ENCODE measurements at regions not wholly inside any gene's neighbourhood (a gene's known extent, or its start where the extent isn't known, plus 50 kb on each side); places are given as distances from the start of the nearest gene placed in this dataset.

DNA sequence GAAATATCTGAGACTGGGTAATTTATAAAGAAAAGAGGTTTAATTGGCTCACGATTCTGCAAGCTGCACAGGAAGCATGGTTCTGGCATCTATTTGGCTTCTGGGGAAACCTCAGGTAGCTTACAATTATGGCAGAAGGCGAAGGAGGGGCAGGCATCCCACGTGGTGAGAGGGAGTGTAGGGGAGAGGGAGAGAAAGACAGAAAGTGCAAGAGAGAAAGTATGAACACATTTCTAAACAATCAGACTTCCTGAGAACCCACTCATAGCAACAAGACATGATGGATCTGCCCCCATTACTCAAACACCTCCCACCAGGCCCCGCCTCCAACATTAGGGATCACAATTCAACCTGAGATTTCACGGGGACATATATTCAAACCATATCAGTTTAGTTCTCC, 107.4 kb downstream of the PERP start:
- TF ChIP-seq GABPB1 (CRISPR knock-in tag; IDR thresholded peaks at IDR 0.05) (no peak), BHLHE40 (IDR thresholded peaks at IDR 0.05; ENCODE audit: low read length) (no peak)

Measured in K562 (cell line).